ENCODE measurements at regions not wholly inside any gene's neighbourhood (a gene's known extent, or its start where the extent isn't known, plus 50 kb on each side); places are given as distances from the start of the nearest gene placed in this dataset.

- POLR2A ChIA-PET = no interaction called here
- TF ChIP-seq SUZ12 (IDR thresholded peaks at IDR 0.05) (no peak), ZNF384 (IDR thresholded peaks at IDR 0.05) (no peak), SP1 (IDR thresholded peaks at IDR 0.05) (no peak)
- CTCF ChIA-PET = no interaction called here
- DNase-seq (ENCODE audit: extremely low spot score) = no peak
These were observed 96.7 kb upstream of the RGS18 start for GRCh38 chr1:192061556-192061955.

- no peak for DNase-seq (ENCODE audit: extremely low spot score)
- CTCF ChIA-PET = no interaction called here
- POLR2A ChIA-PET = no interaction called here
- TF ChIP-seq SP1 (IDR thresholded peaks at IDR 0.05) = no peak
- TF ChIP-seq ZNF384 (IDR thresholded peaks at IDR 0.05) = no peak
- no peak for TF ChIP-seq LEF1 (IDR thresholded peaks at IDR 0.05; ENCODE audit: borderline replicate concordance)
- no peak for TF ChIP-seq FOXA1 (IDR thresholded peaks at IDR 0.05)
- TF ChIP-seq TARDBP (IDR thresholded peaks at IDR 0.05) = no peak
- no peak for TF ChIP-seq L3MBTL2 (conservative IDR thresholded peaks at IDR 0.05)
- TF ChIP-seq ARNT (IDR thresholded peaks at IDR 0.05) = no peak
- TF ChIP-seq NFRKB (IDR thresholded peaks at IDR 0.05) = no peak
- no peak for TF ChIP-seq ELF4 (IDR thresholded peaks at IDR 0.05)
- no peak for TF ChIP-seq BHLHE40 (IDR thresholded peaks at IDR 0.05; ENCODE audit: borderline replicate concordance)
- TF ChIP-seq CTBP1 (IDR thresholded peaks at IDR 0.05; ENCODE audit: borderline replicate concordance) = no peak
- no peak for TF ChIP-seq FOXK2 (IDR thresholded peaks at IDR 0.05)
- TF ChIP-seq HDGF (IDR thresholded peaks at IDR 0.05; ENCODE audit: borderline replicate concordance) = no peak
These were observed 93.2 kb upstream of the RGS18 start for GRCh38 chr1:192065087-192065486.

- CTCF ChIA-PET = interaction anchor here (0.6 kb wide), 1 partner anchor 314 kb away, joined by 3 read pairs; no protein-coding TSS in a partner anchor
- POLR2A ChIA-PET = no interaction called here
- DNase-seq (ENCODE audit: extremely low spot score) = no peak
- TF ChIP-seq NFRKB (IDR thresholded peaks at IDR 0.05) = no peak
- TF ChIP-seq ZNF384 (IDR thresholded peaks at IDR 0.05) = peak; percentile 50
- TF ChIP-seq L3MBTL2 (conservative IDR thresholded peaks at IDR 0.05) = no peak
- TF ChIP-seq SUZ12 (IDR thresholded peaks at IDR 0.05) = no peak
These were observed 92.1 kb upstream of the RGS18 start for GRCh38 chr1:192066202-192066601.

GRCh38 chr1:192067360-192067759 lies 90.9 kb upstream of the RGS18 start:
- POLR2A ChIA-PET = no interaction called here
- DNase-seq (ENCODE audit: extremely low spot score) = no peak
- CTCF ChIA-PET = no interaction called here
- TF ChIP-seq BHLHE40 (IDR thresholded peaks at IDR 0.05; ENCODE audit: borderline replicate concordance) (no peak), LEF1 (IDR thresholded peaks at IDR 0.05; ENCODE audit: borderline replicate concordance) (no peak), SUZ12 (IDR thresholded peaks at IDR 0.05) (no peak), L3MBTL2 (conservative IDR thresholded peaks at IDR 0.05) (no peak), HDGF (IDR thresholded peaks at IDR 0.05; ENCODE audit: borderline replicate concordance) (no peak), ZNF384 (IDR thresholded peaks at IDR 0.05) (no peak), SP1 (IDR thresholded peaks at IDR 0.05) (no peak), ELF4 (IDR thresholded peaks at IDR 0.05) (no peak)

- TF ChIP-seq NFRKB (IDR thresholded peaks at IDR 0.05) (no peak), HDGF (IDR thresholded peaks at IDR 0.05; ENCODE audit: borderline replicate concordance) (no peak), ELF4 (IDR thresholded peaks at IDR 0.05) (no peak), SP1 (IDR thresholded peaks at IDR 0.05) (no peak), L3MBTL2 (conservative IDR thresholded peaks at IDR 0.05) (no peak), TARDBP (IDR thresholded peaks at IDR 0.05) (no peak), CTBP1 (IDR thresholded peaks at IDR 0.05; ENCODE audit: borderline replicate concordance) (no peak), SUZ12 (IDR thresholded peaks at IDR 0.05) (no peak), FOXA1 (IDR thresholded peaks at IDR 0.05) (no peak), ARNT (IDR thresholded peaks at IDR 0.05) (no peak), PKNOX1 (IDR thresholded peaks at IDR 0.05) (no peak), FOXK2 (IDR thresholded peaks at IDR 0.05) (no peak), ZNF384 (IDR thresholded peaks at IDR 0.05) (no peak), BHLHE40 (IDR thresholded peaks at IDR 0.05; ENCODE audit: borderline replicate concordance) (no peak), LEF1 (IDR thresholded peaks at IDR 0.05; ENCODE audit: borderline replicate concordance) (no peak), FOXM1 (IDR thresholded peaks at IDR 0.05; ENCODE audit: borderline replicate concordance) (no peak)
- ChIA-PET CTCF (no interaction called here), POLR2A (no interaction called here)
- no peak for DNase-seq (ENCODE audit: extremely low spot score)
These were observed 88.0 kb upstream of the RGS18 start for GRCh38 chr1:192070213-192070612.

- DNase-seq (ENCODE audit: extremely low spot score) = no peak
- CTCF ChIA-PET = no interaction called here
- POLR2A ChIA-PET = no interaction called here
- TF ChIP-seq NFRKB (IDR thresholded peaks at IDR 0.05) = no peak
- no peak for TF ChIP-seq LEF1 (IDR thresholded peaks at IDR 0.05; ENCODE audit: borderline replicate concordance)
- TF ChIP-seq CTBP1 (IDR thresholded peaks at IDR 0.05; ENCODE audit: borderline replicate concordance) = no peak
- TF ChIP-seq SP1 (IDR thresholded peaks at IDR 0.05) = no peak
- TF ChIP-seq SUZ12 (IDR thresholded peaks at IDR 0.05) = no peak
- TF ChIP-seq FOXM1 (IDR thresholded peaks at IDR 0.05; ENCODE audit: borderline replicate concordance) = no peak
- TF ChIP-seq HDGF (IDR thresholded peaks at IDR 0.05; ENCODE audit: borderline replicate concordance) = no peak
- TF ChIP-seq FOXA1 (IDR thresholded peaks at IDR 0.05) = no peak
- no peak for TF ChIP-seq FOXK2 (IDR thresholded peaks at IDR 0.05)
These were observed 77.6 kb upstream of the RGS18 start for GRCh38 chr1:192080684-192081083.

- TF ChIP-seq HDGF (IDR thresholded peaks at IDR 0.05; ENCODE audit: borderline replicate concordance) (no peak), NFRKB (IDR thresholded peaks at IDR 0.05) (no peak), SP1 (IDR thresholded peaks at IDR 0.05) (no peak), TARDBP (IDR thresholded peaks at IDR 0.05) (no peak), FOXA1 (IDR thresholded peaks at IDR 0.05) (no peak), BHLHE40 (IDR thresholded peaks at IDR 0.05; ENCODE audit: borderline replicate concordance) (no peak)
- CTCF ChIA-PET = no interaction called here
- POLR2A ChIA-PET = no interaction called here
- no peak for DNase-seq (ENCODE audit: extremely low spot score)
These were observed 76.9 kb upstream of the RGS18 start for GRCh38 chr1:192081359-192081758.

GRCh38 chr1:192086644-192087043 lies 71.6 kb upstream of the RGS18 start:
- DNase-seq (ENCODE audit: extremely low spot score) = no peak
- TF ChIP-seq ARNT (IDR thresholded peaks at IDR 0.05) (no peak), FOXK2 (IDR thresholded peaks at IDR 0.05) (no peak)
- ChIA-PET CTCF (no interaction called here), POLR2A (no interaction called here)
